Activated T-cell treated with anti-CD3 and anti-CD28 coated beads, Interleukin-2, amount 50 U/mL, for 4 hours (primary cell): ENCODE measurements at regions not wholly inside any gene's neighbourhood (a gene's known extent, or its start where the extent isn't known, plus 50 kb on each side); places are given as distances from the start of the nearest gene placed in this dataset.

Source experiments
- ATAC-seq, 2 donors: fragments of 200-7000 bp; cut with Tn5 transposase; one replicate each; pipeline ENCODE4 v1.10.0; 2021
- DNase-seq: peaks from one replicate; pipeline ENCODE4 v3.0.0-alpha.2; 2020
- H3K27me3 Mint-ChIP-seq: one replicate; pipeline ENCODE4 v1.8.0; 2021; ENCODE audit warnings: low read depth, mixed read lengths
- H3K36me3 Mint-ChIP-seq: one replicate; pipeline ENCODE4 v1.8.0; 2022; ENCODE audit warnings: mixed read lengths; ENCODE audit not compliant: insufficient read depth
- H3K4me1 Mint-ChIP-seq: one replicate; pipeline ENCODE4 v1.8.0; 2021; ENCODE audit warnings: low read depth, mixed read lengths
- H3K4me3 Mint-ChIP-seq: one replicate; pipeline ENCODE4 v1.8.0; 2021; ENCODE audit warnings: mild to moderate bottlenecking, moderate library complexity, mixed read lengths
- H3K9me3 Mint-ChIP-seq: one replicate; pipeline ENCODE4 v1.8.0; 2021; ENCODE audit warnings: mixed read lengths

GRCh38 chr18:23387265-23387664 is 65.8 kb upstream of the RIOK3 start:
- DNase-seq (no peak), ATAC-seq (no peak)
- Mint-ChIP-seq H3K36me3 (peaks cover 7% of the 10 kb centered on the region), H3K27me3 (no peaks in the 10 kb centered on the region), H3K9me3 (no peaks in the 10 kb centered on the region), H3K4me3 (no peak overlapping the region), H3K4me1 (peaks cover 14% of the 10 kb centered on the region)

DNA sequence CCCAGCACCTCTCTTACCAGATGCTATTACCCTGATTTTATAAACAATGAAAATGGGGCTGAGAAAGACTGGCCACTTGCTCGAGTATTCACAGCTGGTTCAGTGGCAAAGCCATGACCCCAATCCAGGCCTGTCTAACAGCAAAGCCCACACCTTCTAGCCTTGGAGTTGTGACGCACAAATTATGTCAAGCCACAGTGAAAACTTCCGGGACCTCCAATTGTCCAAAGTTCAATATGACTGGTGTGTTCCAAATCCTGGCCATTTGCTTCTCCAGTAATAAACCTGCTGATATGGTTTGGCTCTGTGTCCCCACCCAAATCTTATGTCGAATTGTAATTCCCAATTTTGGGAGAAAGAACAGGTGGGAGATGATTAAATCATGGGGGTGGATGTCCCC is 64.7 kb upstream of the RIOK3 start:
- no peaks in the 10 kb centered on the region for H3K27me3 Mint-ChIP-seq
- H3K4me3 Mint-ChIP-seq: no peak overlapping the region
- peaks cover 14% of the 10 kb centered on the region for H3K4me1 Mint-ChIP-seq
- H3K36me3 Mint-ChIP-seq: peaks cover 2% of the 10 kb centered on the region
- H3K9me3 Mint-ChIP-seq: no peaks in the 10 kb centered on the region
- ATAC-seq (no peak), DNase-seq (no peak)

DNA sequence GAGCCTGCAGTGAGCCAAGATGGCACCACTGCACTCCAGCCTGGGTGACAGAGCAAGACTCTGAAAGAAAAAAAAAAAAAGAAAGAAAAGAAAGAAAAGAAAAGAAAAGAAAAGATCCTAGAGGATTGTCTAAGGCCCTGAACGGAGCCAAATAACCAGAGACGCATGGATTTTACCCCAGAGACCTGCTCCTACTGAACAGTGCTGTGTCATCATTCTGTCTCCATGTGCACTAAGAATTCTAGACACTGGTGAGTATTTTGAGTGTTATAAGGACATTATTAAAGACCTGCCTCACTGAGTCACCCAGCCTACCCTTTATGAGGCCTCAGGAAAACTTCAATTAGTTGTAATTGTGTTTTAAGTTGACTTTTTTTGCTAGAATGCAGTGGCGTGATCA is 61.9 kb upstream of the RIOK3 start:
- no peaks in the 10 kb centered on the region for H3K27me3 Mint-ChIP-seq
- H3K4me1 Mint-ChIP-seq: no peaks in the 10 kb centered on the region
- no peak for ATAC-seq
- no peak for DNase-seq
- H3K9me3 Mint-ChIP-seq: no peaks in the 10 kb centered on the region
- H3K4me3 Mint-ChIP-seq: no peak overlapping the region
- peaks cover 6% of the 10 kb centered on the region for H3K36me3 Mint-ChIP-seq

DNA sequence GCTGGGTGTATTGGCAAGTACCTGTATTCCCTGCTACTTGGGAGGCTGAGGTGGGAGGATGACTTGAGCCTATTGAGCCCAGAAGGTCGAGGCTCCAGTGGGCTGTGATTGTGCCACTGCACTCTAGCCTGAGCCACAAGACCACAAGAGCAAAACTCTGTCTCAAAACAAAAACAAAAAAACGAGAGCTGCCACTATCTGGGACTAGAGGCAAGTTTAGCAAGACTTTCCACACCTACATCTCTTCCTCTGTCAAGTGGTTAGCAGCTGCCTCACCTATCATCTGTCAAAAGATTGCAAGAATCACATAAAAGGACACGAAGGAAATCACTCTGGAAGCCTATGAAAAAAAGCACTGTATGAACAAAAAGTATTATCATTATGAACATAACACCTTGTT is 55.2 kb upstream of the RIOK3 start:
- H3K4me1 Mint-ChIP-seq: peaks cover 12% of the 10 kb centered on the region
- no peak for ATAC-seq
- peaks cover 5% of the 10 kb centered on the region for H3K36me3 Mint-ChIP-seq
- H3K27me3 Mint-ChIP-seq: no peaks in the 10 kb centered on the region
- H3K4me3 Mint-ChIP-seq: no peak overlapping the region
- H3K9me3 Mint-ChIP-seq: no peaks in the 10 kb centered on the region
- DNase-seq: no peak

GRCh38 chr18:23398401-23398800 is 54.7 kb upstream of the RIOK3 start:
- no peak for ATAC-seq
- H3K4me3 Mint-ChIP-seq: no peak overlapping the region
- no peak for DNase-seq
- H3K36me3 Mint-ChIP-seq: peaks cover 5% of the 10 kb centered on the region
- H3K27me3 Mint-ChIP-seq: no peaks in the 10 kb centered on the region
- H3K9me3 Mint-ChIP-seq: no peaks in the 10 kb centered on the region
- peaks cover 12% of the 10 kb centered on the region for H3K4me1 Mint-ChIP-seq

DNA sequence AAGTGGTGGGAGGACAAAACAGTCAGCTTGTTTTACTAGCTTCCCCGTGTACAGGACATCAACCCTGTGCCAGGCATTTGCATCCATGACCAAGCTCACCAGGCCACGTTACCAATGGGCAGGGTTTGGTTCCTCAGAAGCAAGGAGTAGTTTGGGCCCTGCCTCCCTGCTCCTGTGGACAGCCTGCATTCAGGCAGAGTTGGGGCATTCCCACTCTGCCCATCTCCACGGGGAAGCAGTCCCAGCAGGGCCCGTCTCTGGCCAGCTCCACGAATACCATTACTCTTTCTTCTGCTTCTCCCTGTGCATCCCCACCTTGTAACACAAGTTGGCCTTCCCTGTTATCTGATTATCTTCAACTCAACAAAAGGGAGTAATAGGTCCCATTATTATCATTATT is 54.0 kb upstream of the RIOK3 start:
- no peaks in the 10 kb centered on the region for H3K27me3 Mint-ChIP-seq

DNA sequence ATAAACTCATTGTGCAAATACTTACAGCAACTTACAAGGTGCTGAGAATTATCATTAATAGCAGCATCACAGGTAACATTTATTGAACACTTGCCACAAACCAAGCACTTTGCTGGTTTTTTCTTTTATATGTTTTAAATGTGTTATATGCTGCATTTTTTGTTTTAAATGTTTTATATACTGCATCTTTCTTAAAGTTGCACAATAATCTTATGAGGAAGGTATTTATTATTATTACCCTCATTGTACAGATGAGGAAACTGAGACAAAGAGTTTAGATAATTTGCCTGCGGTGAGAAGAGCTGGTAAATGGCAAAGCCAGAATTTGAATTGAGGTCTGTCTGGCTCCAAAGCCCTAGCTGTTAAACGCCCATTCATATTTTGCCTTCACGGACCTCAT is 52.2 kb upstream of the RIOK3 start:
- no peak overlapping the region for H3K4me3 Mint-ChIP-seq
- H3K9me3 Mint-ChIP-seq: no peaks in the 10 kb centered on the region
- H3K36me3 Mint-ChIP-seq: peaks cover 3% of the 10 kb centered on the region
- DNase-seq (no peak), ATAC-seq (no peak)
- peaks cover 12% of the 10 kb centered on the region for H3K4me1 Mint-ChIP-seq
- no peaks in the 10 kb centered on the region for H3K27me3 Mint-ChIP-seq

More for the DNA sequence above, 54.0 kb upstream of the RIOK3 start:
- no peaks in the 10 kb centered on the region for H3K9me3 Mint-ChIP-seq
- no peak for DNase-seq
- H3K36me3 Mint-ChIP-seq: peaks cover 5% of the 10 kb centered on the region
- H3K4me3 Mint-ChIP-seq: no peak overlapping the region
- no peak for ATAC-seq
- peaks cover 12% of the 10 kb centered on the region for H3K4me1 Mint-ChIP-seq

GRCh38 chr18:23401400-23402347 is 51.4 kb upstream of the RIOK3 start:
- Mint-ChIP-seq H3K36me3 (peaks cover 3% of the 10 kb centered on the region), H3K9me3 (no peaks in the 10 kb centered on the region), H3K4me3 (no peak overlapping the region), H3K4me1 (peaks cover 12% of the 10 kb centered on the region), H3K27me3 (no peaks in the 10 kb centered on the region)
- DNase-seq: no peak
- ATAC-seq: no peak
